GM23248 (cell line): ENCODE measurements at regions not wholly inside any gene's neighbourhood (a gene's known extent, or its start where the extent isn't known, plus 50 kb on each side); places are given as distances from the start of the nearest gene placed in this dataset.

Experiments
- DNase-seq: peaks from one replicate; pipeline ENCODE4 v3.0.0-alpha.2; 2015
- H2AFZ ChIP-seq: fragments of 200-600 bp; sonication (generic); 2 replicates; pipeline ENCODE4 v1.6.1; 2016; ENCODE audit warnings: antibody characterized with exemption
- H3F3A ChIP-seq: fragments of 200-600 bp; sonication (generic); 2 replicates; pipeline ENCODE4 v1.6.1; 2016; ENCODE audit warnings: mild to moderate bottlenecking, antibody characterized with exemption, mixed run types; ENCODE audit not compliant: insufficient read depth
- H3K27ac ChIP-seq: fragments of 200-600 bp; sonication (generic); 2 replicates; pipeline ENCODE4 v1.5.1; 2016; ENCODE audit warnings: mild to moderate bottlenecking
- H3K27me3 ChIP-seq: fragments of 200-600 bp; sonication (generic); replicated peaks from 2 replicates; pipeline ENCODE4 v1.6.1; 2016; ENCODE audit warnings: mild to moderate bottlenecking; ENCODE audit not compliant: insufficient read depth
- H3K36me3 ChIP-seq: fragments of 200-600 bp; sonication (generic); 2 replicates; pipeline ENCODE4 v1.6.1; 2016; ENCODE audit warnings: low read depth, mild to moderate bottlenecking
- H3K4me1 ChIP-seq: fragments of 200-600 bp; sonication (generic); 2 replicates; pipeline ENCODE4 v1.6.1; 2016; ENCODE audit warnings: mild to moderate bottlenecking; ENCODE audit not compliant: insufficient read depth
- H3K4me2 ChIP-seq: fragments of 200-600 bp; sonication (generic); one replicate; pipeline ENCODE4 v1.6.1; 2016; ENCODE audit warnings: mild to moderate bottlenecking; ENCODE audit not compliant: unreplicated experiment
- H3K4me3 ChIP-seq: fragments of 200-600 bp; sonication (generic); 2 replicates; pipeline ENCODE4 v1.5.1; 2016; ENCODE audit warnings: mild to moderate bottlenecking
- H3K79me2 ChIP-seq: fragments of 200-600 bp; sonication (generic); 2 replicates; pipeline ENCODE4 v1.6.1; 2016; ENCODE audit warnings: mild to moderate bottlenecking; ENCODE audit not compliant: insufficient read depth
- H3K9ac ChIP-seq: fragments of 200-600 bp; sonication (generic); 2 replicates; pipeline ENCODE4 v1.6.1; 2016; ENCODE audit warnings: mild to moderate bottlenecking
- H3K9me2 ChIP-seq: fragments of 200-600 bp; sonication (generic); 2 replicates; pipeline ENCODE4 v1.6.1; 2016; ENCODE audit warnings: mixed run types, mild to moderate bottlenecking, moderate library complexity; ENCODE audit not compliant: insufficient read depth
- H3K9me3 ChIP-seq: fragments of 200-600 bp; sonication (generic); one replicate; pipeline ENCODE4 v1.6.1; 2017; ENCODE audit warnings: low read depth
- H4K20me1 ChIP-seq: fragments of 200-600 bp; sonication (generic); 2 replicates; pipeline ENCODE4 v1.6.0; 2016; ENCODE audit not compliant: insufficient read depth
- EZH2 ChIP-seq: fragments of 200-600 bp; sonication (generic); IDR thresholded peaks from 2 replicates; pipeline ENCODE4 v1.6.1; 2018; ENCODE audit warnings: antibody characterized with exemption, mild to moderate bottlenecking; ENCODE audit not compliant: insufficient read depth, poor library complexity, severe bottlenecking
- EZH2phosphoT487 ChIP-seq: fragments of 200-600 bp; sonication (generic); IDR thresholded peaks from 2 replicates; pipeline ENCODE4 v1.6.1; 2018; ENCODE audit warnings: antibody characterized with exemption, moderate library complexity, mild to moderate bottlenecking, low read depth; ENCODE audit not compliant: insufficient read depth
- WGBS, 2 experiments: methylation state at CpG; one replicate each; pipeline ENCODE4 v1.1.6; 2015 to 2017; ENCODE audit warnings: low lambda C conversion rate in 2 of 2, low coverage in 1 of 2; ENCODE audit errors: missing lambda C conversion rate in 2 of 2; 5-methylcytosine and 5-hydroxymethylcytosine counted together
- in situ Hi-C: fragments of 300-500 bp; cut with MboI; formaldehyde crosslinking; loops from 2 replicates; pipeline ENCODE4 v1.15.0; 2020

- H3K9me2 ChIP-seq = no peaks in the 10 kb centered on the region
- H3K9me3 ChIP-seq = no peaks in the 10 kb centered on the region
- in situ Hi-C loops = no loop called here
- H3K4me2 ChIP-seq = no peak overlapping the region
- H2AFZ ChIP-seq = no peak overlapping the region
- no peaks in the 10 kb centered on the region for H4K20me1 ChIP-seq
- no peak for TF ChIP-seq EZH2phosphoT487
- H3K27ac ChIP-seq = no peak overlapping the region
- DNase-seq = no peak
- H3K36me3 ChIP-seq = no peaks in the 10 kb centered on the region
- no peaks in the 10 kb centered on the region for H3K79me2 ChIP-seq
- no peak overlapping the region for H3K4me3 ChIP-seq
- no peak overlapping the region for H3K9ac ChIP-seq
- 77 to 90% methylated on average over 2 of the region's 2 CpGs for WGBS, 2 experiments
- no peaks in the 10 kb centered on the region for H3F3A ChIP-seq
- H3K27me3 ChIP-seq = no peaks in the 10 kb centered on the region
- H3K4me1 ChIP-seq = no peaks in the 10 kb centered on the region
These were observed 542.2 kb downstream of the CDH11 start for GRCh38 chr16:64579712-64580111.

- Histone ChIP-seq H3K27me3 (no peaks in the 10 kb centered on the region), H3K36me3 (no peaks in the 10 kb centered on the region), H3K9ac (no peak overlapping the region), H2AFZ (no peak overlapping the region), H4K20me1 (no peaks in the 10 kb centered on the region), H3K4me2 (no peak overlapping the region), H3F3A (no peaks in the 10 kb centered on the region), H3K4me3 (no peak overlapping the region), H3K9me3 (no peaks in the 10 kb centered on the region), H3K4me1 (no peaks in the 10 kb centered on the region), H3K9me2 (no peaks in the 10 kb centered on the region), H3K79me2 (no peaks in the 10 kb centered on the region), H3K27ac (no peak overlapping the region)
- TF ChIP-seq EZH2phosphoT487 (no peak), EZH2 (no peak)
- WGBS, 2 experiments = 91% methylated on average over 2 of the region's 2 CpGs
- no peak for DNase-seq
- in situ Hi-C loops = no loop called here
These were observed 576.1 kb downstream of the CDH11 start for GRCh38 chr16:64545768-64546167.

- no peak for TF ChIP-seq EZH2phosphoT487
- no peak for TF ChIP-seq EZH2
- H2AFZ ChIP-seq = no peak overlapping the region
- no peaks in the 10 kb centered on the region for H4K20me1 ChIP-seq
- no peaks in the 10 kb centered on the region for H3K36me3 ChIP-seq
- WGBS, 2 experiments = 61% methylated on average over 1 of the region's 1 CpG
- H3F3A ChIP-seq = no peaks in the 10 kb centered on the region
- no peaks in the 10 kb centered on the region for H3K9me2 ChIP-seq
- H3K4me2 ChIP-seq = no peak overlapping the region
- no peak overlapping the region for H3K9ac ChIP-seq
- H3K27me3 ChIP-seq = no peaks in the 10 kb centered on the region
- no peaks in the 10 kb centered on the region for H3K79me2 ChIP-seq
- H3K4me1 ChIP-seq = no peaks in the 10 kb centered on the region
- no peak overlapping the region for H3K4me3 ChIP-seq
- in situ Hi-C loops = no loop called here
- DNase-seq = no peak
- no peak overlapping the region for H3K27ac ChIP-seq
- H3K9me3 ChIP-seq = no peaks in the 10 kb centered on the region
These were observed 577.0 kb downstream of the CDH11 start for GRCh38 chr16:64544859-64545258.

- peak; percentile 17 for DNase-seq
- H3K9me2 ChIP-seq = no peaks in the 10 kb centered on the region
- H3K4me3 ChIP-seq = no peak overlapping the region
- H3K4me1 ChIP-seq = no peaks in the 10 kb centered on the region
- H4K20me1 ChIP-seq = no peaks in the 10 kb centered on the region
- 43 to 49% methylated on average over 4 of the region's 4 CpGs for WGBS, 2 experiments
- no peaks in the 10 kb centered on the region for H3K27me3 ChIP-seq
- H3K4me2 ChIP-seq = no peak overlapping the region
- H3F3A ChIP-seq = no peaks in the 10 kb centered on the region
- H3K27ac ChIP-seq = no peak overlapping the region
- no peaks in the 10 kb centered on the region for H3K36me3 ChIP-seq
- H3K79me2 ChIP-seq = no peaks in the 10 kb centered on the region
- in situ Hi-C loops = no loop called here
- no peak overlapping the region for H2AFZ ChIP-seq
- H3K9me3 ChIP-seq = no peaks in the 10 kb centered on the region
- no peak overlapping the region for H3K9ac ChIP-seq
- no peak for TF ChIP-seq EZH2
These were observed 578.4 kb downstream of the CDH11 start for GRCh38 chr16:64543441-64543840.

GRCh38 chr16:64543031-64543430 lies 578.8 kb downstream of the CDH11 start:
- Histone ChIP-seq H3K36me3 (no peaks in the 10 kb centered on the region), H3K79me2 (no peaks in the 10 kb centered on the region), H3K9me2 (no peaks in the 10 kb centered on the region), H3K4me2 (no peak overlapping the region), H4K20me1 (no peaks in the 10 kb centered on the region), H3K9me3 (no peaks in the 10 kb centered on the region), H3K27me3 (no peaks in the 10 kb centered on the region), H3K4me1 (no peaks in the 10 kb centered on the region), H3K9ac (no peak overlapping the region), H3F3A (no peaks in the 10 kb centered on the region), H2AFZ (no peak overlapping the region), H3K4me3 (no peak overlapping the region), H3K27ac (no peak overlapping the region)
- 48 to 57% methylated on average over 1 of the region's 1 CpG for WGBS, 2 experiments
- TF ChIP-seq EZH2 (no peak), EZH2phosphoT487 (no peak)
- no peak for DNase-seq
- in situ Hi-C loops = no loop called here
